ENCODE measurements at regions not wholly inside any gene's neighbourhood (a gene's known extent, or its start where the extent isn't known, plus 50 kb on each side); places are given as distances from the start of the nearest gene placed in this dataset.

- no peak overlapping the region for H3K4me3 ChIP-seq (ENCODE audit: low read depth, low read length)
- TF ChIP-seq CTCF (IDR thresholded peaks at IDR 0.05; ENCODE audit: insufficient read depth, low read length, missing control alignments), result no peak
- ChIA-PET POLR2A (no interaction called here), CTCF (interaction anchor here (0.6 kb wide), 1 partner anchor 20 kb away, joined by 3 read pairs; no protein-coding TSS in a partner anchor)
- DNase-seq (ENCODE audit: low read depth, low spot score), result no peak
Observed at GRCh38 chr10:109474261-109474660, 449.1 kb downstream of the XPNPEP1 start.

GRCh38 chr10:109467551-109467950, 455.8 kb downstream of the XPNPEP1 start:
- ChIA-PET CTCF (interaction anchor here (0.6 kb wide), 1 partner anchor 588 kb away, joined by 3 read pairs; no protein-coding TSS in a partner anchor), POLR2A (no interaction called here)
- no peak overlapping the region for H3K4me3 ChIP-seq (ENCODE audit: low read depth, low read length)
- TF ChIP-seq CTCF (IDR thresholded peaks at IDR 0.05; ENCODE audit: insufficient read depth, low read length, missing control alignments), result no peak
- no peak for DNase-seq (ENCODE audit: low read depth, low spot score)

GRCh38 chr10:109464949-109465348, 458.4 kb downstream of the XPNPEP1 start:
- ChIA-PET CTCF (no interaction called here), POLR2A (no interaction called here)
- no peak for TF ChIP-seq CTCF (IDR thresholded peaks at IDR 0.05; ENCODE audit: insufficient read depth, low read length, missing control alignments)
- no peak overlapping the region for H3K4me3 ChIP-seq (ENCODE audit: low read depth, low read length)
- DNase-seq (ENCODE audit: low read depth, low spot score), result no peak

GRCh38 chr10:109457302-109457638, 466.0 kb downstream of the XPNPEP1 start:
- ChIA-PET POLR2A (no interaction called here), CTCF (no interaction called here)
- DNase-seq (ENCODE audit: low read depth, low spot score), result no peak
- H3K4me3 ChIP-seq (ENCODE audit: low read depth, low read length), result peak overlapping the region; percentile 51
- no peak for TF ChIP-seq CTCF (IDR thresholded peaks at IDR 0.05; ENCODE audit: insufficient read depth, low read length, missing control alignments)

GRCh38 chr10:109456566-109457301, 466.6 kb downstream of the XPNPEP1 start:
- H3K4me3 ChIP-seq (ENCODE audit: low read depth, low read length), result peak overlapping the region; percentile 51

GRCh38 chr10:109454691-109455090, 468.6 kb downstream of the XPNPEP1 start:
- no peak for TF ChIP-seq CTCF (IDR thresholded peaks at IDR 0.05; ENCODE audit: insufficient read depth, low read length, missing control alignments)
- H3K4me3 ChIP-seq (ENCODE audit: low read depth, low read length), result no peak overlapping the region
- ChIA-PET POLR2A (no interaction called here), CTCF (no interaction called here)
- DNase-seq (ENCODE audit: low read depth, low spot score), result no peak

More at GRCh38 chr10:109456566-109457301, 466.6 kb downstream of the XPNPEP1 start:
- POLR2A ChIA-PET, result no interaction called here
- no peak for TF ChIP-seq CTCF (IDR thresholded peaks at IDR 0.05; ENCODE audit: insufficient read depth, low read length, missing control alignments)
- CTCF ChIA-PET, result no interaction called here
- DNase-seq (ENCODE audit: low read depth, low spot score), result no peak

Measured in AG04449 (cell line).